Mesothelial cell of epicardium (in vitro differentiated cells): ENCODE measurements at regions not wholly inside any gene's neighbourhood (a gene's known extent, or its start where the extent isn't known, plus 50 kb on each side); places are given as distances from the start of the nearest gene placed in this dataset.

Experiments used
- DNase-seq, 2 experiments: peaks; one replicate each; pipeline ENCODE4 v3.0.0; 2021; ENCODE audit warnings: low spot score in 2 of 2; ENCODE audit not compliant: unreplicated experiment in 2 of 2
- H3K27ac Mint-ChIP-seq: 2 replicates; pipeline ENCODE4 v1.8.0; 2021; ENCODE audit warnings: mixed read lengths
- H3K27me3 Mint-ChIP-seq: 2 replicates; pipeline ENCODE4 v1.8.0; 2021; ENCODE audit warnings: low read depth, mixed read lengths
- H3K36me3 Mint-ChIP-seq: 2 replicates; pipeline ENCODE4 v1.8.0; 2021; ENCODE audit warnings: mixed read lengths
- H3K4me1 Mint-ChIP-seq: 2 replicates; pipeline ENCODE4 v1.8.0; 2021; ENCODE audit warnings: mixed read lengths
- H3K4me3 Mint-ChIP-seq: 2 replicates; pipeline ENCODE4 v1.8.0; 2021; ENCODE audit warnings: mild to moderate bottlenecking, moderate library complexity, mixed read lengths
- H3K9me3 Mint-ChIP-seq: 2 replicates; pipeline ENCODE4 v1.8.0; 2021; ENCODE audit warnings: mixed read lengths
- TF ChIP-seq, protein P1 (sequence below): fragments of 200-600 bp; sonication (generic); IDR thresholded peaks from one replicate; pipeline ENCODE4 v1.5.0; 2021; ENCODE audit warnings: antibody characterized with exemption; ENCODE audit not compliant: unreplicated experiment

- H3K27ac Mint-ChIP-seq, result no peak overlapping the region
- H3K27me3 Mint-ChIP-seq, result no peaks in the 10 kb centered on the region
Observed at GRCh38 chr3:86269364-86270155, 721.4 kb downstream of the VGLL3 start.

DNA sequence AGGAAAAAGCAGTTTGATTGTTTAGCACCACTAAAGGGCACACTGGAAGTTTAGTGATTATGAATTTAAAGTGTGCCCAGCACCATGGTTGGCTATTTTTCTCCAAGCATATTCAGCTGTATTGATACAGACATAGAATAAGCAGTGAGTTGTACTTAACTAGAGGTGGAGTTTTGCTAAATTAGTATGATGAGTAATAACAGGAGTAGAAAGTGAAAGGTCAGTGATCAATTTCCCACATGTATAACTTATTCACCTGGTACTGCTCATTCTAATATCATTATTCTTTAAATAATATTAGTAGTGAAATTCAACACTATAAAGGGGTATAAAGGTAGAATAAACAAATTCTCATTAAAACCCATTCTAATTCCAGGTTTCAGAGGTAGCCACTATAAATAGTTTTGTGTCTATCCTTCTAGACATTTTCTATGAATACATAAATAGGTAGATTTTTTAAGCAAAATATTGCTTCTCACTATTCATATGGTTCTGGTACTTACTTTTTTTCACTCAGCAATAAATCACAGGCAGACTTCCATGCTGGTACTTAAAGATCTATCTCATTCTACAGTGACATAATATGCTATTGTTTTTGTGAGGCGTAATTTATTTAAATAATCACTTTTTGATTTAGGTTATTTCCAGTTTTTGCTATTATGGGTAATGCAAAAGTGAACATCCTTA lies 732.9 kb downstream of the VGLL3 start:
- TF ChIP-seq, protein P1, sequence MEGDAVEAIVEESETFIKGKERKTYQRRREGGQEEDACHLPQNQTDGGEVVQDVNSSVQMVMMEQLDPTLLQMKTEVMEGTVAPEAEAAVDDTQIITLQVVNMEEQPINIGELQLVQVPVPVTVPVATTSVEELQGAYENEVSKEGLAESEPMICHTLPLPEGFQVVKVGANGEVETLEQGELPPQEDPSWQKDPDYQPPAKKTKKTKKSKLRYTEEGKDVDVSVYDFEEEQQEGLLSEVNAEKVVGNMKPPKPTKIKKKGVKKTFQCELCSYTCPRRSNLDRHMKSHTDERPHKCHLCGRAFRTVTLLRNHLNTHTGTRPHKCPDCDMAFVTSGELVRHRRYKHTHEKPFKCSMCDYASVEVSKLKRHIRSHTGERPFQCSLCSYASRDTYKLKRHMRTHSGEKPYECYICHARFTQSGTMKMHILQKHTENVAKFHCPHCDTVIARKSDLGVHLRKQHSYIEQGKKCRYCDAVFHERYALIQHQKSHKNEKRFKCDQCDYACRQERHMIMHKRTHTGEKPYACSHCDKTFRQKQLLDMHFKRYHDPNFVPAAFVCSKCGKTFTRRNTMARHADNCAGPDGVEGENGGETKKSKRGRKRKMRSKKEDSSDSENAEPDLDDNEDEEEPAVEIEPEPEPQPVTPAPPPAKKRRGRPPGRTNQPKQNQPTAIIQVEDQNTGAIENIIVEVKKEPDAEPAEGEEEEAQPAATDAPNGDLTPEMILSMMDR, result no peak
- Mint-ChIP-seq H3K27me3 (no peaks in the 10 kb centered on the region), H3K4me3 (no peak overlapping the region), H3K9me3 (peaks cover 5% of the 10 kb centered on the region), H3K36me3 (no peaks in the 10 kb centered on the region), H3K27ac (no peak overlapping the region), H3K4me1 (no peaks in the 10 kb centered on the region)
- no peak for DNase-seq

More at GRCh38 chr3:86269364-86270155, 721.4 kb downstream of the VGLL3 start:
- DNase-seq, result no peak
- Mint-ChIP-seq H3K9me3 (no peaks in the 10 kb centered on the region), H3K36me3 (no peaks in the 10 kb centered on the region), H3K4me1 (no peaks in the 10 kb centered on the region), H3K4me3 (no peak overlapping the region)
- TF ChIP-seq, protein P1, result no peak

DNA sequence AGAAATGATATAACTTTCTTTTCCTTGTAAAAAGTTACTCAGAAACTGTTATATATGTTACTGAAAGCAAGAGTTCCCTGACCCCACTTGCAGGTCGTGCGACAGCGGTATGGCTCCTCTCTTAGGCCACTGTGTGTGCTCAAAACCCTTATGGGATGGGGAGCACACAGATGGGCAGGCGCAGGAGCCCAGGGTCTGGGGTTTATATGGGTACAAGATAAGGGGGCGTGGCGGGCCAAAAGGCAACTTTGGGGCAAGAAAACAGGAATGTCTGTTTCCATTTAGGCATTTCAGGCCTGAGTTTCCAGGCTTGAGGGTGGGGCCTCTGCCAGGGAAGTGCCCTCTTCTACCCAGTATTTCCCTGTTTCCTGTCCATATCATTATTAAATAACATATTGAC lies 736.5 kb downstream of the VGLL3 start:
- Mint-ChIP-seq H3K4me1 (no peaks in the 10 kb centered on the region), H3K27me3 (no peaks in the 10 kb centered on the region), H3K27ac (no peak overlapping the region), H3K4me3 (no peak overlapping the region), H3K9me3 (peaks cover under 1% of the 10 kb centered on the region), H3K36me3 (no peaks in the 10 kb centered on the region)
- DNase-seq, result no peak
- TF ChIP-seq, protein P1, result no peak

DNA sequence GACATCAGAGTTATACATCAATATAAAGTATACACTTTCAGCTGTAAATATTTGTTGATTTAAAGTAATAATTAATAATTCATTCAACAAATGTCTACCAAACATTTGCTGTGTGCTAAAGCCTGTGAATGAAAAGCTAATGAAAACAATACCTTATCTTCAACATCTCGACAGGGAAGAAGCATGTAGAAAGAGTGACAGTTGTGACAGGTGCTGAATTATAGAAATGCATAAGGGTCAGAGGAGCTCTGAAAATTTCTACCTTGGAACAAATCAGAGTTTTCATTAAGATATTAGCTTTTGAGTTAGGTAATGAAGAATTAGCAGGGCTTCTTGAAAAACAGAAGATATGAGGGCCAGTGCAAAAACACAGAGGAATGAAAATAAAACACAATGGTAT lies 739.2 kb downstream of the VGLL3 start:
- Mint-ChIP-seq H3K4me3 (no peak overlapping the region), H3K27me3 (no peaks in the 10 kb centered on the region), H3K9me3 (peaks cover 4% of the 10 kb centered on the region), H3K27ac (no peak overlapping the region), H3K36me3 (no peaks in the 10 kb centered on the region), H3K4me1 (no peaks in the 10 kb centered on the region)
- no peak for DNase-seq
- TF ChIP-seq, protein P1, result no peak

- Mint-ChIP-seq H3K4me3 (no peak overlapping the region), H3K27me3 (no peaks in the 10 kb centered on the region)
- TF ChIP-seq, protein P1, result no peak
Observed at GRCh38 chr3:86249833-86250232, 741.1 kb downstream of the VGLL3 start.

More at GRCh38 chr3:86249833-86250232, 741.1 kb downstream of the VGLL3 start:
- H3K27ac Mint-ChIP-seq, result no peak overlapping the region
- DNase-seq, result no peak
- H3K9me3 Mint-ChIP-seq, result peaks cover 4% of the 10 kb centered on the region
- no peaks in the 10 kb centered on the region for H3K4me1 Mint-ChIP-seq
- H3K36me3 Mint-ChIP-seq, result no peaks in the 10 kb centered on the region
